Calu3 (cell line): ENCODE measurements at regions not wholly inside any gene's neighbourhood (a gene's known extent, or its start where the extent isn't known, plus 50 kb on each side); places are given as distances from the start of the nearest gene placed in this dataset.

Experiments
- BruUV-seq: library from RNA; stranded (reverse); fragments of 400-500 nt; replicated peaks from 2 replicates; lab custom pipeline; 2021; lab: Mats Ljungman, UMichigan
- CTCF ChIA-PET: fragments of 300-600 bp; sonication (Branson Sonifier 250); formaldehyde crosslinking; loops from one replicate; lab custom pipeline; 2022; ENCODE audit warnings: antibody characterized with exemption; lab: Charles Lee
- DNase-seq: peaks from one replicate; pipeline ENCODE4 v3.0.0; 2022
- H3K27ac Mint-ChIP-seq: one replicate; pipeline ENCODE4 v1.8.0; 2022; ENCODE audit warnings: mixed read lengths; ENCODE audit not compliant: unreplicated experiment
- H3K27me3 Mint-ChIP-seq: one replicate; pipeline ENCODE4 v1.8.0; 2022; ENCODE audit warnings: mixed read lengths; ENCODE audit not compliant: unreplicated experiment
- H3K36me3 Mint-ChIP-seq: one replicate; pipeline ENCODE4 v1.8.0; 2022; ENCODE audit warnings: mild to moderate bottlenecking, moderate library complexity, mixed read lengths; ENCODE audit not compliant: insufficient read depth, unreplicated experiment
- H3K4me1 Mint-ChIP-seq: one replicate; pipeline ENCODE4 v1.8.0; 2022; ENCODE audit warnings: mild to moderate bottlenecking, low read depth, mixed read lengths; ENCODE audit not compliant: unreplicated experiment
- H3K4me3 Mint-ChIP-seq: one replicate; pipeline ENCODE4 v1.8.0; 2022; ENCODE audit warnings: mild to moderate bottlenecking, low read depth, moderate library complexity, mixed read lengths; ENCODE audit not compliant: unreplicated experiment
- H3K9me3 Mint-ChIP-seq: one replicate; pipeline ENCODE4 v1.8.0; 2022; ENCODE audit warnings: low read depth, mixed read lengths; ENCODE audit not compliant: unreplicated experiment
- intact Hi-C: fragments of 100-400 bp; cut with micrococcal nuclease; formaldehyde crosslinking; loops from one replicate; pipeline ENCODE4 v1.10.0; 2022; ENCODE audit not compliant: unreplicated experiment
- TF ChIP-seq, protein P1 (sequence below): fragments of 200-600 bp; IDR thresholded peaks from one replicate; pipeline ENCODE4 v1.8.0; 2022; ENCODE audit warnings: antibody characterized with exemption; ENCODE audit not compliant: unreplicated experiment

DNA sequence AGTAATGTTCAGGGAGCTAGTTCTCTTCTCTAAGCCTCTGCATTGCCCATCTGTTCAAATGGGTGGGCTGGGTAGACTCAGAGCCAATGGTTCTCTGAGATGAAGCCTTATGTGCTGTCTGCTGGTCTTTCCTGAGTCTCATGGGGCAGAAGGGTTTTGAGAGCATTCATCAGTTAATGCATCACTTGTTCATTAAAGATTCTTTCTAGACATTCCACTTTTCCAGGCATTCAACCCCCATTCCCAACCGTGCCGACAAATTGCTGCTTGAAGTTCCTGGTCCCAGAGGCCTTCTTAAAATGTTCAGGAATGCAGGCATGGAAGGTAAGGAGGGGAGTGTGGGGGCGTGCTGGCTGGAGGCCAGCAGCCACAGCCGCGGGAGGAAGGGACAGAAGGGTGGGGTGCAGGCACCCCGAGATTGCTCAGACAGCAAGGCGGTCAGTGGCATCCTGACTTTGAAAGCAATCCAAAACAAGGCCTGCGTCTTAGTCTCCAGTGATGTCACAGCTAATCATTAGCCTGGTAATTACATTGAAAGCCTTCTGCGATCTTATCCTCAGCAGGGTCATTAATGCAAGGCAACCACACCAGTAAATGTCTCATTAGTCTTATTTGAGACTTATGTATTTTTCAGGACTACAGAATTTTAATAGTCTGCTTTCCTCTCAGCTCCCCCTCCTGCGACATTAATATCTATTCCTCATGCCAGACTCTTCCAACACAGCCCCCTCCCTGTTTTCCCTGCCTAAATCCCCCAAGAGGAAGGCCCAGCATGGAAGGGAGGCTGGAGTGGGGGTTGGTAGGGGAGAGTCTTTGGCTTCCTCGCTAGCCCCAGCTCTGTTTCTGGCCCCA is 328.8 kb downstream of the MIAT start:
- TF ChIP-seq, protein P1, sequence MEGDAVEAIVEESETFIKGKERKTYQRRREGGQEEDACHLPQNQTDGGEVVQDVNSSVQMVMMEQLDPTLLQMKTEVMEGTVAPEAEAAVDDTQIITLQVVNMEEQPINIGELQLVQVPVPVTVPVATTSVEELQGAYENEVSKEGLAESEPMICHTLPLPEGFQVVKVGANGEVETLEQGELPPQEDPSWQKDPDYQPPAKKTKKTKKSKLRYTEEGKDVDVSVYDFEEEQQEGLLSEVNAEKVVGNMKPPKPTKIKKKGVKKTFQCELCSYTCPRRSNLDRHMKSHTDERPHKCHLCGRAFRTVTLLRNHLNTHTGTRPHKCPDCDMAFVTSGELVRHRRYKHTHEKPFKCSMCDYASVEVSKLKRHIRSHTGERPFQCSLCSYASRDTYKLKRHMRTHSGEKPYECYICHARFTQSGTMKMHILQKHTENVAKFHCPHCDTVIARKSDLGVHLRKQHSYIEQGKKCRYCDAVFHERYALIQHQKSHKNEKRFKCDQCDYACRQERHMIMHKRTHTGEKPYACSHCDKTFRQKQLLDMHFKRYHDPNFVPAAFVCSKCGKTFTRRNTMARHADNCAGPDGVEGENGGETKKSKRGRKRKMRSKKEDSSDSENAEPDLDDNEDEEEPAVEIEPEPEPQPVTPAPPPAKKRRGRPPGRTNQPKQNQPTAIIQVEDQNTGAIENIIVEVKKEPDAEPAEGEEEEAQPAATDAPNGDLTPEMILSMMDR = no peak
- Mint-ChIP-seq H3K4me1 (no peaks in the 10 kb centered on the region), H3K9me3 (no peaks in the 10 kb centered on the region), H3K27me3 (peaks cover 27% of the 10 kb centered on the region), H3K4me3 (no peak overlapping the region), H3K36me3 (no peaks in the 10 kb centered on the region), H3K27ac (no peak overlapping the region)
- intact Hi-C loops = no loop called here
- BruUV-seq = no TSS peak
- CTCF ChIA-PET = no interaction called here
- no peak for DNase-seq

DNA sequence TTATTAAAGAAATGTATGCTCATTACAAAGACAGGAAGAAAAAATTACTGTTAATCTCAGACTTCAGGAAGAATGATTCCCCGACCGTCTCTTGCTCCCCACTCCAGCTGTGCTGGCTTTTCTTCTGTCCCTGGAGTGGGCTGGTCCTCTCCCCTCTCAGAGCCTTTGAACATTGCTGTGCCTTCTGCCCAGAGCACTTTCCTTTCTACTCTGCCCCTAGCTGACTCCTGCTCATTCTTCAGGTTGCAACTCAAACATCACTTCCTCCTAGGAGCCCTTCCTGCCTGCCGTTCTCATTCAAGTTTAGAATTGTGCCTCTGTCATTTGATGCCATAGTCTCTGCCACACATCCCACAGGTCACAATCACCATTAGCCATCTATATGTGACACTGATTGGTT is 329.5 kb downstream of the MIAT start:
- Mint-ChIP-seq H3K4me3 (no peak overlapping the region), H3K4me1 (no peaks in the 10 kb centered on the region), H3K9me3 (no peaks in the 10 kb centered on the region), H3K27ac (no peak overlapping the region), H3K27me3 (peaks cover 35% of the 10 kb centered on the region), H3K36me3 (no peaks in the 10 kb centered on the region)
- TF ChIP-seq, protein P1 = no peak
- intact Hi-C loops = no loop called here
- no peak for DNase-seq
- CTCF ChIA-PET = no interaction called here
- BruUV-seq = no TSS peak

DNA sequence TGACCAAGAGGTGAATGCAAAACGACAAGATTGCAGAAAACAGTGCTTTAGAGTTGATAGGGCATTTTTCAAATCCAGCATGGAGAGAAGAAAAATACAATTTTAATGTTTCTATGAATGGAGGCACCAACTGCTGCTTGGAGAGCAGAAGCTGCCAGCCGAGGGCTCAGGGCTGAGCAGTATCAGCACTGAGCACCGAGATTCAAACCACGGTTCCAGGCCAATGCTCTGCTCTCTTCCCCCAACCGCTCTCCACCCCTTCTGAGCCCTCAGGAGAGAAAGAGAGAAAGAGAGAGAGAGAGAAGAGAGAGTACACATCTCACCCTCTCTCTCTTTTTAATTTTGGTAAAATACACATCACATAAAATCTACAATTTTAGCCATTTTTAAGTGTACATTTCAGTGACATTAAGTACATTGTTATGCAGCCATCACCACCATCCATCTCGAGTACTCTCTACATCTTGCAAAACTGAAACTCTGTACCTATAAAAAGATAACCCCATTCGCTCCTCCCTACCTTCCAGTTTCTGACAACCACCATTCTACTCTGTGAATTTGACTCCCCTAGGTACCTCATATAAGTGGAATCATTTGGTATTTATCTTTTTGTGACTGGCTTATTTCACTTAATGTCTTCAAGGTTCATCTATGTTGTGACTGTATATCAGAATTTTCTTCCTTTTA is 333.3 kb downstream of the MIAT start:
- Mint-ChIP-seq H3K36me3 (no peaks in the 10 kb centered on the region), H3K27me3 (peaks cover 59% of the 10 kb centered on the region), H3K4me3 (no peak overlapping the region), H3K27ac (no peak overlapping the region), H3K9me3 (no peaks in the 10 kb centered on the region), H3K4me1 (no peaks in the 10 kb centered on the region)
- BruUV-seq = no TSS peak
- DNase-seq = no peak
- intact Hi-C loops = no loop called here
- CTCF ChIA-PET = no interaction called here
- TF ChIP-seq, protein P1 = no peak

DNA sequence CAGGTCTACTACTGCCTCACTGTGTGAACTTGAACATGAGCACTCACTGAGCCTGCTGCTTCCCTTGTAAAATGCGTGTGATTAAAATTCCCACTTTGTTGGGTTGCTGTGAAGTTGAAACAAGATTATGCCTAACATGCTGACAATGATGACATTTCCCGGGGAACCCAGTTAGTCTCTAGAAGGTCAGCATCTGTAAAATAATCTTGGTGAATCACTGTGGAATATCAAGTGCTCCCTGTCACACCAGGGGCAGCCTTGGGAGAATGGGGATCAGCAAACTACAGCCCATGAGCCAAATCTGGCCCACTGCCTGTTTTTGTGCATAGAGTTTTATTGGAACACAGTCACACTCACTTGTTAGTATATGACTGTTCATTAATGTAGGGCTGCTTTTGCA is 335.2 kb downstream of the MIAT start:
- H3K4me1 Mint-ChIP-seq = no peaks in the 10 kb centered on the region
- intact Hi-C loops = no loop called here
- BruUV-seq = no TSS peak
- no peak for DNase-seq
- H3K27me3 Mint-ChIP-seq = peaks cover 78% of the 10 kb centered on the region
- no peaks in the 10 kb centered on the region for H3K36me3 Mint-ChIP-seq
- H3K9me3 Mint-ChIP-seq = no peaks in the 10 kb centered on the region
- no peak overlapping the region for H3K4me3 Mint-ChIP-seq
- CTCF ChIA-PET = no interaction called here
- H3K27ac Mint-ChIP-seq = no peak overlapping the region
- TF ChIP-seq, protein P1 = no peak
